ENCODE measurements at regions not wholly inside any gene's neighbourhood (a gene's known extent, or its start where the extent isn't known, plus 50 kb on each side); places are given as distances from the start of the nearest gene placed in this dataset.

GRCh38 chr2:9793156-9793917 lies 49.9 kb upstream of the TAF1B start:
- TF ChIP-seq EZH2phosphoT487 (IDR thresholded peaks at IDR 0.05; ENCODE audit: borderline replicate concordance) (no peak), CTCF (conservative IDR thresholded peaks at IDR 0.05; ENCODE audit: low read length) (no peak)
